ENCODE measurements at regions not wholly inside any gene's neighbourhood (a gene's known extent, or its start where the extent isn't known, plus 50 kb on each side); places are given as distances from the start of the nearest gene placed in this dataset.

GRCh38 chr5:133790898-133791297, 177.5 kb downstream of the C5orf15 start:
- no peaks in the 10 kb centered on the region for H3K36me3 ChIP-seq (ENCODE audit: control insufficient read depth, insufficient read depth, low read length)
- TF ChIP-seq CTCF (conservative IDR thresholded peaks at IDR 0.05) = no peak
- H3K27me3 ChIP-seq (ENCODE audit: control insufficient read depth, insufficient read depth, low read length, poor library complexity, severe bottlenecking) = no peaks in the 10 kb centered on the region
- no peaks in the 10 kb centered on the region for H3K36me3 Mint-ChIP-seq (ENCODE audit: low read depth)
- H3K27me3 Mint-ChIP-seq (ENCODE audit: insufficient read depth) = no peaks in the 10 kb centered on the region
- H3K27ac ChIP-seq (ENCODE audit: low read depth, low read length) = no peak overlapping the region
- peaks cover 45% of the 10 kb centered on the region for H3K4me1 Mint-ChIP-seq
- H3K9me3 ChIP-seq (ENCODE audit: control insufficient read depth, low read length) = no peaks in the 10 kb centered on the region
- no peak overlapping the region for H3K9ac ChIP-seq (ENCODE audit: extremely low read depth, low read length, poor library complexity, severe bottlenecking)
- no peaks in the 10 kb centered on the region for H3K9me3 Mint-ChIP-seq
- no peak overlapping the region for H3K4me3 Mint-ChIP-seq
- 82 to 100% methylated on average over 1 of the region's 1 CpG for WGBS, 2 experiments (ENCODE audit: insufficient coverage in 1 of 2, insufficient read length in 1 of 2)
- DNase-seq = no peak
- H3K4me1 ChIP-seq (ENCODE audit: control insufficient read depth, insufficient read depth, low read length) = peaks cover 3% of the 10 kb centered on the region
- H3K4me3 ChIP-seq (ENCODE audit: low read length) = no peak overlapping the region
- H3K27ac Mint-ChIP-seq = no peak overlapping the region

GRCh38 chr5:133789428-133789827, 177.1 kb upstream of the FSTL4 start:
- Histone ChIP-seq H3K4me3 (ENCODE audit: low read length) (no peak overlapping the region), H3K27ac (ENCODE audit: low read depth, low read length) (no peak overlapping the region), H3K9ac (ENCODE audit: extremely low read depth, low read length, poor library complexity, severe bottlenecking) (no peak overlapping the region), H3K9me3 (ENCODE audit: control insufficient read depth, low read length) (no peaks in the 10 kb centered on the region), H3K27me3 (ENCODE audit: control insufficient read depth, insufficient read depth, low read length, poor library complexity, severe bottlenecking) (no peaks in the 10 kb centered on the region), H3K36me3 (ENCODE audit: control insufficient read depth, insufficient read depth, low read length) (no peaks in the 10 kb centered on the region), H3K4me1 (ENCODE audit: control insufficient read depth, insufficient read depth, low read length) (peaks cover 3% of the 10 kb centered on the region)
- Mint-ChIP-seq H3K4me1 (peaks cover 40% of the 10 kb centered on the region), H3K4me3 (no peak overlapping the region), H3K9me3 (no peaks in the 10 kb centered on the region), H3K27ac (no peak overlapping the region), H3K27me3 (ENCODE audit: insufficient read depth) (no peaks in the 10 kb centered on the region), H3K36me3 (ENCODE audit: low read depth) (no peaks in the 10 kb centered on the region)
- 83 to 94% methylated on average over 3 of the region's 3 CpGs for WGBS, 2 experiments (ENCODE audit: insufficient coverage in 1 of 2, insufficient read length in 1 of 2)
- DNase-seq = peak; percentile 24
- no peak for TF ChIP-seq CTCF (conservative IDR thresholded peaks at IDR 0.05)

GRCh38 chr5:133788121-133788520, 175.8 kb upstream of the FSTL4 start:
- Histone ChIP-seq H3K9me3 (ENCODE audit: control insufficient read depth, low read length) (no peaks in the 10 kb centered on the region), H3K9ac (ENCODE audit: extremely low read depth, low read length, poor library complexity, severe bottlenecking) (no peak overlapping the region), H3K27ac (ENCODE audit: low read depth, low read length) (no peak overlapping the region), H3K4me3 (ENCODE audit: low read length) (no peak overlapping the region), H3K27me3 (ENCODE audit: control insufficient read depth, insufficient read depth, low read length, poor library complexity, severe bottlenecking) (no peaks in the 10 kb centered on the region), H3K36me3 (ENCODE audit: control insufficient read depth, insufficient read depth, low read length) (no peaks in the 10 kb centered on the region), H3K4me1 (ENCODE audit: control insufficient read depth, insufficient read depth, low read length) (peaks cover 3% of the 10 kb centered on the region)
- H3K4me3 Mint-ChIP-seq = no peak overlapping the region
- DNase-seq = peak; percentile 55
- TF ChIP-seq CTCF (conservative IDR thresholded peaks at IDR 0.05) = no peak
- H3K9me3 Mint-ChIP-seq = no peaks in the 10 kb centered on the region
- WGBS, 2 experiments (ENCODE audit: insufficient coverage in 1 of 2, insufficient read length in 1 of 2) = 94 to 97% methylated on average over 9 to 11 of the region's 11 CpGs
- H3K36me3 Mint-ChIP-seq (ENCODE audit: low read depth) = no peaks in the 10 kb centered on the region
- H3K4me1 Mint-ChIP-seq = peaks cover 40% of the 10 kb centered on the region
- H3K27ac Mint-ChIP-seq = no peak overlapping the region
- H3K27me3 Mint-ChIP-seq (ENCODE audit: insufficient read depth) = peaks cover 2% of the 10 kb centered on the region

All from endodermal cell (in vitro differentiated cells).